SIG-M5 treated with dmso at 0.1 percent for 504 hours (cell line): ENCODE measurements at regions not wholly inside any gene's neighbourhood (a gene's known extent, or its start where the extent isn't known, plus 50 kb on each side); places are given as distances from the start of the nearest gene placed in this dataset.
"Not testable (repeated sequence)": the region's sequence is repeated elsewhere in the genome, so short reads cannot be mapped to it uniquely, and the experiment has no call there.

ENCODE experiments used
- DNase-seq: peaks from one replicate; lab custom pipeline; 2025; ENCODE audit not compliant: unreplicated experiment; lab: John Stamatoyannopoulos, UW

- DNase-seq: no peak
Observed at GRCh38 chr1:65020774-65021173, 54.4 kb upstream of the JAK1 start.

- no peak for DNase-seq
Observed at GRCh38 chr1:65021795-65022194, 55.4 kb upstream of the JAK1 start.

DNA sequence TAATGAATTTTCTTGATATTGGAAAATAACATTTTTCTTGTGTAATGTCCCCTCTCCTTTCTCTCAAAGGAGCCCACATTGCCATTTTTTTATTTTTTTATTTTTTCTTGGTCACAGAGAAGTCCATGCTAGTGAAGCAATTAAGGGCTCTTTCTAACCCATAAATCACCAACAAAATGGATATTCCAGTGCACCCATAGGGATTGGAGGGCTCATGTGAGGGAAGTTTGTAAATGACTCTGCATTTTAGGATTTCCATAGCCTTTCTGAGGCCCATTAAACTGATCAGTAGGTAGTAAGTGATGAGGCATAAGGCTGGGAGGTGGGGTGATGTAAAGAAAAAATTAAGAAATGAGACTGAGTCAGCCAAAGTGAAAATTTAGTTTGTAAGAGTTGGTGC, 55.9 kb upstream of the JAK1 start:
- DNase-seq: no peak

GRCh38 chr1:65025794-65026193, 59.4 kb upstream of the JAK1 start:
- no peak for DNase-seq

DNA sequence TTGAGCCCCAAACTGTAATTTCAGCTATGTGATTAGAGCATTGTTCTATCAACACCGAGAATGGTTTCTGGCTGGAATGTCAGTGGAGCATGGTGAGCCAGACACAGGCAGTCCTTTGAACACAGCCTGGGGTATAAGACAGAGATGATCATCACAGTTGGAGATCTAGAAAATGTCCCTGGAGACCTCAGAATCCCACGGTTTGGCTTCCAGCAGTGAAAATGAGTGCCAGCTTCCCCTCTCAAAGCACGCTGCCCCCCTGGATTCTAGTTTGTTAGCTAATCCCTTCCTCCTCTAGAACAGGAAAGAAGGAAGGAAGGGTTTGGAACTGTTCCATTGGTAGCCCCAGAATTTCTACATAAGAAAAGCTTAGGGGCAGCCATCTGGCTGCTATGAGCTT, 59.9 kb upstream of the JAK1 start:
- DNase-seq: no peak

DNA sequence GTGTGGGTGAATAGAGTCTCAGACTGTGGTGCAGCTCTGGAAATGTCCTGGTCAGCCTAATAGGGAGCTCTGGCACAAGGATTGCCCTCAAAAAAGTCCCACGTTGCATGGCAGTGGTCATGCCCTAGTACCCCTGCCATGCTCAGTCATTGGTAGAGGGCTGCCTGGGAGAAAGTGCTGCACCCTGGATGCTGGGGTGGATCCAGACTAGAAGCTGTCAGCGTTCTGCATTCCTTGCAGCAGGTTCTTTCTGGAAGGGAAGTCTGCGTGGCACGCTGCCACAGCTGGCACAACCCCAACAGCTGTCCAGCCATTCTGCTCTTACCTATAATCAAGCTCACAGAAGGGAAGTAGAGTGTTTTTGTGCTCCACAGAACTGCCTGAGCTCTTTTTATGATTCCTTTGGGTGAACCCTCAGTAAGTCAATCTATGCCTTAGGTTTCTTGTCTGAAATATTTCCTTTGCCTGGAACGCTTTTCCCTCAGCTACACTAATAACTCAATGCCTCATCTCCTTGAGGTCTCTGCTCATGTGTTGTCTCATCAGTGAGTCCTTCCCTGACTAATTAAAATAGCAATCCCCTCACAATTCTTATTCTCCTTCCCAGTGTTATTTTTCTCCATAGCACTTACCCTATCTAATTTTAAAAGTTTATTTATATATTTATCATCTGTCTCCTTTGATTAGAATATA, 61.5 kb upstream of the JAK1 start:
- no peak for DNase-seq

DNA sequence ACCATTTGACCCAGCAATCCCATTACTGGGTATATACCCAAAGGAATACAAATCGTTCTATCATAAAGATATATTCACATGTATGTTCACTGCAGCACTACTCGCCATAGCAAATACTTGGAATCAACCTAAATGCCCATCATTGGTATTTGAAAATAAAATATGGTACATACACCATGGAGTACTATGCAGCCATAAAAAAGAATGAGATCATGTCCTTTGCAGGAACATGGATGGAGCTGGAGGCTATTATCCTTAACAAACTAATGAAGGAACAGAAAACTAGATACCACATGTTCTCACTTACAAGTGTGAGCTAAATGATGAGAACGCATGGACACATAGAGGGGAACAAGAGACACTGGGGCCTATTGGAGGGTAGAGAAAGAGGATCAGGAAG, 63.1 kb upstream of the JAK1 start:
- not testable (repeated sequence) for DNase-seq

GRCh38 chr1:65034879-65035278, 68.5 kb upstream of the JAK1 start:
- not testable (repeated sequence) for DNase-seq

- DNase-seq: no peak
Observed at GRCh38 chr1:65036570-65037051, 70.3 kb upstream of the JAK1 start.

- DNase-seq: no peak
Observed at GRCh38 chr1:65039066-65039465, 72.7 kb upstream of the JAK1 start.

DNA sequence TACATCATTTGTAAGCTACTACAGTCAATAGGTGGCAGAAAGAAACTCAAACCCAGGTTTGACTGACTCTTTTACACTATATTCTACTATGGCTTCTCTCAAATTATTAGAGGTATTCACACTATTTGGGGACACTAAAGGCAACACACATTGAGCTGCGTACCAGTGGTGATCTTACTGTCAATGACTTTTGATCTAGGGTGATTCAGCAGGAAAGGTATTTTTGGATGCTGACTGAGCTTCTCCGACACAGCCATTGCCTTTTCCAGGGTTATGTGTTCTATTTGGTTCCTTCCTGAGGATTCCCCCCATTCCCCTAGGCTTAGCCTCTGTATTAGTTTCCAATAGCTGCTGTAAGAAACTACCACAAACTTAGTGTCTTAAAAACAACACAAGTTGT, 73.2 kb upstream of the JAK1 start:
- no peak for DNase-seq

GRCh38 chr1:65042467-65042866, 76.1 kb upstream of the JAK1 start:
- no peak for DNase-seq

DNA sequence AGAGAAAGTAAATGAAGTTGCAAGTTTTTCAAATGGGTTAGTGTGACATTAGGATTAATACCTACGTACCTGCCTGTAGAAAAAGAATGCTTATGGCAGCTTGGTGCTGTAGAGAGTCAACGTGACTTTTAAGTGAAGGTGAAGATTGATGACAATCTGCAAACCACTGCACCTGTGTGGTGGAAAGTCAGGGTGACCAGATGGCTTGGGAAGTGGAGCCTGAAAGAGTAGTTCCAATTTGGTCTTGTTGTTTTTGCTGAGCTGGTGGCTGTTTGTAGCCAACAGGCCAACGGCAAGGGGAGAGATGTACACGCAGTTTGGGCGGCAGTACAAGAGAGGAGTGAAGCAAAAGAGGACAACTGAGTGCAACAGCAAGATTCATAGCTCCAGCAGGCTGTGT, 78.1 kb upstream of the JAK1 start:
- no peak for DNase-seq

GRCh38 chr1:65045022-65045817, 78.9 kb upstream of the JAK1 start:
- DNase-seq: no peak

DNA sequence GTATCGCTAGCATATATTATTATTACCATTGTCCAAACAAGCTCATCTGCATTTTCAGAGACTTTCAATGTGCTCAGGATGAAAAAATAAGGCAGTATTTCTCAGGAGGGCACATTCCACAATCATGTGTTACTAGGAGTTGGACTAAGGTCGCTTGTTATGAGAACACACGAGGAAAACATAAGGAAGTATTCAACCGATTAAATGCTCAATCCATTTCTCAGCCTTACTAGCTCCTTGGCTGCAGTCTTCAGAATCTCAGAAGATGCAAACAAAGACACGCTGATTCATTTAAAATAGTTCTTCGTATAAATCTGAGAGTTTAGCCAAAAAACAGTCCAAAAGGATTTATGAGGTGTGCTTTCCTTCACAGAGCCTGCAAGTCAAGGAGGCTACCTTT, 82.0 kb upstream of the JAK1 start:
- no peak for DNase-seq

- no peak for DNase-seq
Observed at GRCh38 chr1:65049941-65050713, 83.8 kb upstream of the JAK1 start.

GRCh38 chr1:65050735-65051134, 84.4 kb upstream of the JAK1 start:
- no peak for DNase-seq

DNA sequence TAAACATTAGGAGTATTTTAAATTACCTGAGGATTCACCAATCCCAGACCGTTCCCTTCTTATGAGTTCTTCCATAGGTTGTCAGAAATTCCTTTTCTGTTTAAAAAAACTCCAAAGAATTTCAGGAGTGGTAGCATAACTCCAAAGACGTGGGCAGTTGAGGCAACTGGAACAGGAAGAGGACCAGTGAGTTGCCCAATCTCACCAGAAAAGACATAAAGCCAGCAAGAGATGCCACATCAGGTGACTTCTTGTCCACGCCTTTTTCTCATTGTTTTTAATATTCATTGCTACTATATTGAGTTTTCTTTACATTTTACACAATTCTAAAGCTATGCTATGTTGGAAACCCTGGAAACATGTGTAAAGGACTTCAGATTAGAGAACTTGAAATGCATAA, 88.1 kb upstream of the JAK1 start:
- DNase-seq: no peak

GRCh38 chr1:65055747-65056146, 89.4 kb upstream of the JAK1 start:
- peak; percentile 85 for DNase-seq

- peak; percentile 70 for DNase-seq
Observed at GRCh38 chr1:65056234-65056633, 89.9 kb upstream of the JAK1 start.

GRCh38 chr1:65056866-65057265, 90.5 kb upstream of the JAK1 start:
- no peak for DNase-seq
